H1 (cell line): ENCODE measurements at regions not wholly inside any gene's neighbourhood (a gene's known extent, or its start where the extent isn't known, plus 50 kb on each side); places are given as distances from the start of the nearest gene placed in this dataset.

Source experiments
- CTCF ChIA-PET: fragments of 300-600 bp; sonication (Branson Sonifier 250); formaldehyde crosslinking; loops from one replicate; lab custom pipeline; 2021; ENCODE audit not compliant: partially characterized antibody; lab: Charles Lee
- POLR2A ChIA-PET: fragments of 300-600 bp; sonication (Branson Sonifier 250); formaldehyde crosslinking; loops from one replicate; lab custom pipeline; 2021; ENCODE audit warnings: inconsistent platforms; ENCODE audit not compliant: partially characterized antibody; lab: Charles Lee
- DNase-seq, 2 experiments: peaks; one replicate each; pipeline versions ENCODE4 v3.0.0 to v3.0.0-alpha.2; 2010 to 2022; ENCODE audit warnings: low spot score in 2 of 2, low read depth in 1 of 2, mixed read lengths in 1 of 2
- FAIRE-seq: peaks from 2 replicates; lab custom pipeline; 2011; peaks lifted over from hg19 to GRCh38; lab: Jason Lieb, UNC
- H2AFZ ChIP-seq: 2 replicates; pipeline ENCODE4 v1.8.1; 2012; ENCODE audit warnings: low read length, inconsistent platforms
- H2AK5ac ChIP-seq: 2 replicates; pipeline ENCODE4 v1.6.1; 2013; ENCODE audit warnings: low read depth, low read length
- H2BK120ac ChIP-seq: replicated peaks from 2 replicates; pipeline ENCODE3; 2013; ENCODE audit warnings: low read depth, low read length, inconsistent platforms
- H2BK12ac ChIP-seq: 2 replicates; pipeline ENCODE4 v1.6.1; 2013; ENCODE audit warnings: low read depth, low read length
- H2BK15ac ChIP-seq: 2 replicates; pipeline ENCODE4 v1.6.1; 2013; ENCODE audit warnings: low read length
- H2BK20ac ChIP-seq: 2 replicates; pipeline ENCODE4 v1.6.1; 2013; ENCODE audit warnings: low read length
- H2BK5ac ChIP-seq: 2 replicates; pipeline ENCODE4 v1.6.1; 2013; ENCODE audit warnings: low read depth, low read length
- H3K14ac ChIP-seq: 2 replicates; pipeline ENCODE4 v1.6.1; 2013; ENCODE audit warnings: inconsistent platforms; ENCODE audit not compliant: insufficient read length
- H3K18ac ChIP-seq: 2 replicates; pipeline ENCODE4 v1.6.1; 2013; ENCODE audit warnings: low read length; ENCODE audit errors: extremely low read depth
- H3K23ac ChIP-seq: 2 replicates; pipeline ENCODE4 v1.6.1; 2013; ENCODE audit warnings: inconsistent platforms; ENCODE audit not compliant: insufficient read length
- H3K23me2 ChIP-seq: 2 replicates; pipeline ENCODE4 v1.6.1; 2013; ENCODE audit warnings: low read depth, low read length
- H3K27ac ChIP-seq: 2 replicates; pipeline ENCODE4 v1.6.1; 2011; ENCODE audit warnings: low read depth, low read length, inconsistent platforms
- H3K27me3 ChIP-seq, 4 experiments: replicated peaks in 1 of 4; 1 replicate in 1 of 4; 2 replicates in 3 of 4; pipeline versions ENCODE4 v1.6.1 to v1.8.1; 2011 to 2013; ENCODE audit warnings: low read length in 3 of 4, mild to moderate bottlenecking in 3 of 4, inconsistent platforms in 2 of 4, mixed read lengths in 2 of 4, moderate library complexity in 1 of 4; ENCODE audit not compliant: control insufficient read depth in 3 of 4, insufficient read depth in 3 of 4; ENCODE audit errors: extremely low read depth in 1 of 4
- H3K36me3 ChIP-seq, 4 experiments: 2 replicates each; pipeline versions ENCODE4 v1.6.1 to v1.8.1; 2011 to 2013; ENCODE audit warnings: mild to moderate bottlenecking in 4 of 4, low read length in 3 of 4, moderate library complexity in 2 of 4, control low read depth in 1 of 4, inconsistent platforms in 1 of 4; ENCODE audit not compliant: insufficient read depth in 4 of 4, control insufficient read depth in 2 of 4
- H3K4ac ChIP-seq: replicated peaks from 2 replicates; pipeline ENCODE3; 2013; ENCODE audit warnings: low read length, low read depth, mixed read lengths, inconsistent platforms; ENCODE audit not compliant: insufficient read length
- H3K4me1 ChIP-seq, 4 experiments: replicated peaks in 1 of 4; 1 replicate in 1 of 4; 2 replicates in 3 of 4; pipeline versions ENCODE4 v1.6.1 to v1.8.1; 2011 to 2013; ENCODE audit warnings: low read length in 3 of 4, inconsistent platforms in 2 of 4, mixed read lengths in 1 of 4; ENCODE audit not compliant: insufficient read depth in 4 of 4, control insufficient read depth in 3 of 4
- H3K4me2 ChIP-seq, 2 experiments: 2 replicates each; pipeline versions ENCODE4 v1.6.1 to v1.8.1; 2011 to 2013; ENCODE audit warnings: low read depth in 2 of 2, low read length in 2 of 2, control low read depth in 1 of 2, inconsistent platforms in 1 of 2, mild to moderate bottlenecking in 1 of 2; ENCODE audit not compliant: insufficient read depth in 1 of 2
- H3K4me3 ChIP-seq, 4 experiments: fragments of 200-600, 300-600 bp in 1 of 4; sonication (generic), shearing (Covaris generic), sonication (Bioruptor Twin) in 1 of 4; 2 replicates each; pipeline versions ENCODE4 v1.5.1 to v1.8.1; 2011 to 2016; ENCODE audit warnings: low read length in 4 of 4, low read depth in 3 of 4, control low read depth in 2 of 4, inconsistent platforms in 2 of 4, mild to moderate bottlenecking in 2 of 4, mixed read lengths in 1 of 4, moderate library complexity in 1 of 4; ENCODE audit not compliant: insufficient read depth in 2 of 4; ENCODE audit errors: extremely low read depth in 1 of 4
- H3K56ac ChIP-seq: replicated peaks from 2 replicates; pipeline ENCODE3; 2013; ENCODE audit warnings: low read depth, mild to moderate bottlenecking, mixed read lengths, low read length, inconsistent platforms; ENCODE audit not compliant: insufficient read length
- H3K79me1 ChIP-seq: 2 replicates; pipeline ENCODE4 v1.6.1; 2013; ENCODE audit warnings: low read depth, low read length, control low read depth
- H3K79me2 ChIP-seq, 2 experiments: 2 replicates each; pipeline versions ENCODE4 v1.6.1 to v1.8.1; 2012 to 2013; ENCODE audit warnings: low read length in 2 of 2, mild to moderate bottlenecking in 2 of 2, inconsistent platforms in 1 of 2; ENCODE audit not compliant: insufficient read depth in 2 of 2, control insufficient read depth in 1 of 2
- H3K9ac ChIP-seq, 4 experiments: replicated peaks in 1 of 4; 1 replicate in 1 of 4; 2 replicates in 3 of 4; pipeline versions ENCODE4 v1.6.1 to v1.8.1; 2011 to 2013; ENCODE audit warnings: low read depth in 3 of 4, low read length in 3 of 4, control low read depth in 2 of 4, mild to moderate bottlenecking in 2 of 4, moderate library complexity in 2 of 4, inconsistent platforms in 1 of 4; ENCODE audit errors: extremely low read depth in 1 of 4
- H3K9me3 ChIP-seq, 2 experiments: 2 replicates each; pipeline versions ENCODE4 v1.6.1 to v1.8.1; 2012 to 2013; ENCODE audit warnings: mild to moderate bottlenecking in 2 of 2, moderate library complexity in 2 of 2, control low read depth in 1 of 2, inconsistent platforms in 1 of 2, low read depth in 1 of 2, low read length in 1 of 2, mixed read lengths in 1 of 2; ENCODE audit not compliant: insufficient read depth in 2 of 2
- H4K20me1 ChIP-seq, 2 experiments: replicated peaks in 1 of 2; 2 replicates each; pipeline versions ENCODE3 to v1.8.1; 2011 to 2013; ENCODE audit warnings: inconsistent platforms in 2 of 2, low read length in 2 of 2, mild to moderate bottlenecking in 1 of 2; ENCODE audit not compliant: insufficient read depth in 2 of 2, control insufficient read depth in 1 of 2
- H4K5ac ChIP-seq: 2 replicates; pipeline ENCODE4 v1.6.1; 2013; ENCODE audit warnings: low read length, low read depth, mixed read lengths, inconsistent platforms; ENCODE audit not compliant: insufficient read length
- H4K8ac ChIP-seq: 2 replicates; pipeline ENCODE4 v1.8.0; 2013; ENCODE audit warnings: mild to moderate bottlenecking, moderate library complexity, low read length, inconsistent platforms; ENCODE audit not compliant: insufficient read depth; ENCODE audit errors: extremely low read depth
- H4K91ac ChIP-seq: replicated peaks from 2 replicates; pipeline ENCODE3; 2013; ENCODE audit warnings: low read length, mixed read lengths, inconsistent platforms; ENCODE audit not compliant: insufficient read length
- ASH2L ChIP-seq: fragments of 200-600, 300-600 bp; sonication (generic); IDR thresholded peaks from one replicate; pipeline ENCODE4 v1.7.1; 2017; ENCODE audit warnings: low read length
- CBX5 ChIP-seq: fragments of 300-800, 300-1000 bp; sonication (generic); IDR thresholded peaks from 2 replicates; pipeline ENCODE4 v1.7.1; 2016; ENCODE audit warnings: antibody characterized with exemption, low read length, low read depth
- CBX8 ChIP-seq: fragments of 300-800, 300-1000 bp; sonication (generic); IDR thresholded peaks from 2 replicates; pipeline ENCODE4 v1.7.1; 2016; ENCODE audit warnings: low read depth, low read length, borderline replicate concordance
- EGR1 ChIP-seq: IDR thresholded peaks from 2 replicates; pipeline ENCODE4 v1.6.1; 2011; ENCODE audit warnings: low read depth, low read length, borderline replicate concordance
- RNF2 ChIP-seq: fragments of 200-900, 300-1000 bp; sonication (generic); IDR thresholded peaks from 2 replicates; pipeline ENCODE4 v1.7.1; 2016; ENCODE audit warnings: borderline replicate concordance, low read depth, mild to moderate bottlenecking, antibody characterized with exemption, low read length; ENCODE audit not compliant: poor library complexity, severe bottlenecking; ENCODE audit errors: missing control alignments
- SIRT6 ChIP-seq: IDR thresholded peaks from one replicate; pipeline ENCODE4 v1.7.1; 2012; ENCODE audit warnings: low read length, inconsistent platforms
- SIX5 ChIP-seq: IDR thresholded peaks from 2 replicates; pipeline ENCODE4 v1.6.1; 2011; ENCODE audit warnings: mild to moderate bottlenecking, low read depth, low read length
- SP1 ChIP-seq: IDR thresholded peaks from 2 replicates; pipeline ENCODE4 v1.6.1; 2011; ENCODE audit warnings: low read depth, low read length
- TBP ChIP-seq: IDR thresholded peaks from 2 replicates; pipeline ENCODE4 v1.6.1; 2011; ENCODE audit warnings: low read depth, low read length, improper control_type of control experiment
- TCF12 ChIP-seq: IDR thresholded peaks from 2 replicates; pipeline ENCODE4 v1.6.1; 2011; ENCODE audit warnings: low read depth, mild to moderate bottlenecking, low read length
- TEAD4 ChIP-seq: IDR thresholded peaks from 2 replicates; pipeline ENCODE4 v1.6.1; 2012; ENCODE audit warnings: low read depth, low read length, inconsistent platforms, mixed read lengths
- ZNF274 ChIP-seq: IDR thresholded peaks from 2 replicates; pipeline ENCODE4 v1.7.0; 2012; ENCODE audit warnings: low read length, borderline replicate concordance; ENCODE audit errors: extremely low read depth
- WGBS, 2 experiments: shearing (Covaris generic) in 1 of 2; methylation state at CpG; one replicate each; pipeline versions ENCODE4 v1.1.6 to v1.1.7; 2013 to 2015; ENCODE audit warnings: low lambda C conversion rate in 2 of 2, mixed read lengths in 2 of 2, inconsistent platforms in 1 of 2, low coverage in 1 of 2, missing lambda C conversion rate in 1 of 2; ENCODE audit not compliant: insufficient replicate concordance in 2 of 2, insufficient coverage in 1 of 2, insufficient read length in 1 of 2; ENCODE audit errors: extremely low coverage in 1 of 2, missing lambda C conversion rate in 1 of 2; 5-methylcytosine and 5-hydroxymethylcytosine counted together
- TF ChIP-seq, protein P1 (sequence below): IDR thresholded peaks from 2 replicates; pipeline ENCODE4 v1.6.1; 2011; ENCODE audit warnings: low read length, improper control_type of control experiment

DNA sequence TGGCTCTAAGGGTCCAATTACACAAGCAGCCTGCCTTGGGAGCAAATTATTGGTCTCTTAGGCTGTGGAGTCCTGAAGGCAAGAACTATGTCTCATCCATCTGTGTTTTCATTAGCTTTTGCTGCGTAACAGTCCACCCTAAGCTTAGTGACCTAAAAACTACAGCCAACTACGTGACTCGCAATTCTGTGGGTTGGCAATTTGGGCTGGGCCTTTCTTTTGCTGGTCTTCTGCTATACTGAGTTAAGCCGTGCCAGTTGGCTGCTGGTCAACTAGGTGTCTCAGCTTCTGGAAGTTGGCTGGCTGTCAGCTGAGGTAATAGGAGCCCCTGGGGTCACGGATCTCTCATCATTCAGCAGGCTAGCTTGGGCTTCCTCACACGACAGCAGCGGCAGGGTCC is 205.6 kb upstream of the S100G start:
- Histone ChIP-seq H3K27ac (no peak overlapping the region), H3K9me3 (no peaks in the 10 kb centered on the region), H3K4me3 (no peak overlapping the region), H2BK120ac (peak overlapping the region; percentile 31), H3K23me2 (no peaks in the 10 kb centered on the region), H3K23ac (no peak overlapping the region), H3K36me3 (no peaks in the 10 kb centered on the region), H3K4me1 (peaks cover 0 to 2% (median 0%) of the 10 kb centered on the region in 4 experiments; a peak in 1 of 7 replicates), H3K79me1 (no peaks in the 10 kb centered on the region), H2BK15ac (no peak overlapping the region), H2AFZ (no peak overlapping the region), H2BK20ac (peak overlapping the region; percentile 87; the same call in 1 of the 2 replicates), H3K9ac (no peak overlapping the region), H3K4me2 (no peak overlapping the region)
- WGBS, 2 experiments = 94% methylated on average over 7 of the region's 7 CpGs; no CpG with 5 or more reads in 1 of the 2 experiments
- DNase-seq (no peak), FAIRE-seq (no peak)
- CTCF ChIA-PET = interaction anchor here (0.6 to 2.3 kb wide), 11 partner anchors 23 to 628 kb away, joined by 3 to 11 read pairs (median 4); no protein-coding TSS in a partner anchor
- no peak for TF ChIP-seq SIX5
- TF ChIP-seq TBP = no peak
- TF ChIP-seq CBX5 = no peak
- no peak for TF ChIP-seq TCF12
- no peak for TF ChIP-seq ZNF274
- no peak for TF ChIP-seq RNF2
- TF ChIP-seq, protein P1, sequence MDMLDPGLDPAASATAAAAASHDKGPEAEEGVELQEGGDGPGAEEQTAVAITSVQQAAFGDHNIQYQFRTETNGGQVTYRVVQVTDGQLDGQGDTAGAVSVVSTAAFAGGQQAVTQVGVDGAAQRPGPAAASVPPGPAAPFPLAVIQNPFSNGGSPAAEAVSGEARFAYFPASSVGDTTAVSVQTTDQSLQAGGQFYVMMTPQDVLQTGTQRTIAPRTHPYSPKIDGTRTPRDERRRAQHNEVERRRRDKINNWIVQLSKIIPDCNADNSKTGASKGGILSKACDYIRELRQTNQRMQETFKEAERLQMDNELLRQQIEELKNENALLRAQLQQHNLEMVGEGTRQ = no peak
- TF ChIP-seq EGR1 = no peak
- TF ChIP-seq SIRT6 = no peak
- TF ChIP-seq CBX8 = no peak
- no peak for TF ChIP-seq ASH2L
- TF ChIP-seq SP1 = no peak
- TF ChIP-seq TEAD4 = no peak
- TF ChIP-seq, all 59 proteins: peak for 0
- H2AK5ac ChIP-seq = no peak overlapping the region
- peak overlapping the region; percentile 71; the same call in 1 of the 2 replicates for H2BK12ac ChIP-seq
- POLR2A ChIA-PET = no interaction called here
- peak overlapping the region; percentile 34 for H4K91ac ChIP-seq
- H3K56ac ChIP-seq = no peak overlapping the region
- H4K20me1 ChIP-seq = no peaks in the 10 kb centered on the region
- no peak overlapping the region; the same call in 1 of the 2 replicates for H2BK5ac ChIP-seq
- no peak overlapping the region for H4K5ac ChIP-seq
- H3K4ac ChIP-seq = no peak overlapping the region
- H4K8ac ChIP-seq = no peak overlapping the region
- H3K79me2 ChIP-seq = no peaks in the 10 kb centered on the region
- H3K27me3 ChIP-seq = no peaks in the 10 kb centered on the region
- peak overlapping the region; percentile 48 for H3K18ac ChIP-seq
- no peak overlapping the region for H3K14ac ChIP-seq
